Suprapubic skin (tissue), 4 donors: ENCODE measurements at regions not wholly inside any gene's neighbourhood (a gene's known extent, or its start where the extent isn't known, plus 50 kb on each side); places are given as distances from the start of the nearest gene placed in this dataset.

ENCODE experiments used
- CTCF ChIP-seq, 2 donors: fragments of 200-600 bp in 1 of 2; fragments of 450-650 bp in 1 of 2; sonication (generic) in 1 of 2; IDR thresholded peaks; one replicate each; pipeline ENCODE4 v1.5.1; 2016 to 2019; ENCODE audit warnings: antibody characterized with exemption in 2 of 2, mild to moderate bottlenecking in 1 of 2, moderate library complexity in 1 of 2
- POLR2A ChIP-seq, 2 donors: fragments of 450-650 bp; IDR thresholded peaks; one replicate each; pipeline ENCODE4 v1.6.1; 2017; ENCODE audit warnings: antibody characterized with exemption in 2 of 2, mild to moderate bottlenecking in 2 of 2, moderate library complexity in 2 of 2
- POLR2AphosphoS5 ChIP-seq, 3 donors: sonication (generic); formaldehyde crosslinking; IDR thresholded peaks; one replicate each; pipeline ENCODE4 v1.6.1; 2017; ENCODE audit warnings: antibody characterized with exemption in 3 of 3

GRCh38 chr3:159832024-159832423 lies 156.6 kb upstream of the IL12A start:
- no peak for TF ChIP-seq POLR2AphosphoS5 (IDR thresholded peaks at IDR 0.05)
- no peak for TF ChIP-seq POLR2A (IDR thresholded peaks at IDR 0.05)
- no peak for TF ChIP-seq CTCF (IDR thresholded peaks at IDR 0.05)
